Transverse colon (tissue), 4 donors: ENCODE measurements at regions not wholly inside any gene's neighbourhood (a gene's known extent, or its start where the extent isn't known, plus 50 kb on each side); places are given as distances from the start of the nearest gene placed in this dataset.
A peak's percentile ranks its signal among the peaks of the same experiment; 100 is the strongest.

ENCODE experiments used
- DNase-seq: peaks from one replicate; pipeline ENCODE4 v3.0.0-alpha.2; 2019
- H3K27ac ChIP-seq, 4 donors: fragments of 200-600 bp; sonication (generic); 2 replicates each; pipeline ENCODE4 v1.5.1; 2016 to 2018; ENCODE audit warnings: inconsistent platforms in 4 of 4
- H3K27me3 ChIP-seq: fragments of 200-600 bp; sonication (generic); 2 replicates; pipeline ENCODE4 v1.5.1; 2017; ENCODE audit warnings: inconsistent platforms
- H3K36me3 ChIP-seq, 4 donors: fragments of 200-600 bp; sonication (generic); 2 replicates each; pipeline ENCODE4 v1.5.1; 2017 to 2019; ENCODE audit warnings: inconsistent platforms in 4 of 4
- H3K4me1 ChIP-seq, 4 donors: fragments of 200-600 bp; sonication (generic); 2 replicates each; pipeline ENCODE4 v1.5.1; 2017 to 2020; ENCODE audit warnings: inconsistent platforms in 4 of 4
- H3K4me3 ChIP-seq, 4 donors: fragments of 200-600 bp; sonication (generic); 1 replicate in 1 of 4; 2 replicates in 3 of 4; pipeline versions ENCODE4 v1.5.1 to v1.6.1; 2017 to 2019; ENCODE audit warnings: inconsistent platforms in 4 of 4
- H3K9me3 ChIP-seq, 2 donors: fragments of 200-600 bp; sonication (generic); 2 replicates each; pipeline ENCODE4 v1.5.1; 2017 to 2019; ENCODE audit warnings: inconsistent platforms in 2 of 2
- EP300 ChIP-seq: sonication (generic); formaldehyde crosslinking; IDR thresholded peaks from one replicate; pipeline ENCODE4 v1.6.1; 2017; ENCODE audit warnings: antibody characterized with exemption, low read depth
- POLR2A ChIP-seq: fragments of 450-650 bp; IDR thresholded peaks from one replicate; pipeline ENCODE4 v1.6.1; 2016; ENCODE audit warnings: antibody characterized with exemption, mild to moderate bottlenecking, moderate library complexity
- POLR2AphosphoS5 ChIP-seq, 3 donors: sonication (generic); formaldehyde crosslinking; IDR thresholded peaks; one replicate each; pipeline ENCODE4 v1.6.1; 2016; ENCODE audit warnings: antibody characterized with exemption in 3 of 3
- WGBS, 2 donors: methylation state at CpG; one replicate each; pipeline ENCODE4 v1.1.5; 2018; ENCODE audit warnings: low coverage in 1 of 2; 5-methylcytosine and 5-hydroxymethylcytosine counted together
- in situ Hi-C, 4 donors: fragments of 200-750 bp; cut with MboI; loops; one replicate each; pipeline versions ENCODE4 v1.15.0 to v1.15.1; 2017; ENCODE audit warnings: low sequenced_read_pairs in 3 of 4, low pct_ligation_motif_present in 1 of 4, low pct_unique_long_range_greater_than_20kb in 1 of 4
- intact Hi-C: fragments of 100-400 bp; cut with DNase I; formaldehyde crosslinking; loops from one replicate; pipeline ENCODE4 v1.15.1; 2023; ENCODE audit warnings: low total_unique reads
- TF ChIP-seq, protein P1 (sequence below), 5 experiments: fragments of 200-600 bp in 3 of 5; fragments of 450-650 bp in 2 of 5; sonication (generic) in 3 of 5; IDR thresholded peaks; 1 replicate in 2 of 5; 2 replicates in 3 of 5; pipeline ENCODE4 v1.5.1; 2016 to 2017; ENCODE audit warnings: antibody characterized with exemption in 5 of 5, inconsistent platforms in 3 of 5, mild to moderate bottlenecking in 2 of 5, moderate library complexity in 1 of 5

DNA sequence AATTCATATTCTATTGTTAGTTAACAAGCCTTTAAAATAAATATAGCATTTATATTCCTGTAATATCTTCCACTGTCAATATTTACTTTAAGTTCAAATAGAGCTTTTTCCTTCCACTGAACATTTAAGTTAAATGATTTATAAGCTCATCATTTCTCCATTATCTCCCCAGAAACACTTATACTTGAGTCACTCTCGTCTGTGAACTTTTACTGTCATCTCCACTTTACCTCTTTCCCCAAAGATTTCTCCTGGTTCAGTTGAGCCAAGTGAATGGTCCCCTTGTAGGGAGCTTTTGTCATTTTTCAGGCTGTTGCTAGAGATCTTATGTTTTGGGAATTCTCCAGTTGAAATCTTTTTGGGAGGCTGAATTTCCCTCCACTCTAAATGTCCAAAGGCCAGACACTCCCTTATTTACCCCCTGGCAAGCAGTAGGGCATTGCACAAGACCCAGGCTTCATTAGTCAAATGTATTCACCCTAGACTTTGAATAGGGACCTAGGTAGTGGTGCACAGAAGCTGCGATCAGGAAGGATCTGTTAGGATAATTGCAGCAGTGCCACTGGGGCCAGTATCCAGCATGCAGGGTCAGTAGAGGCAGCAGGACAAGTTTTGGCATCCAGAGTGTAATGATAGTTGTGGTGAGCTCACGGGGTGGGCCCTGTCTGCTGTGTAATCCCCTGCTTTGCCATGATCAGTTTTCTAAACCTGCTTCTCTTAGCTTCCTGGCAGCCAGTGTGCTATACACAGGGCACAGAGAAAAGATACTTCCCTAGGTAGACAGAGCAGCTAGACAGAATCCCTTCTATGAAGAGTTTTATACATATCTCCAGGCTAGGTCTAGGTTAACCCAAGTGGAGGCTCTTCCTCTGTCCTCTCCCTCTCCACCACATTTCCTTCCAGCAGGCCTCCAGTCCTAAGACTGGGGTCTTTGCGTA lies 356.5 kb upstream of the SLCO3A1 start:
- no peaks in the 10 kb centered on the region for H3K36me3 ChIP-seq
- in situ Hi-C loops = no loop called here
- no peaks in the 10 kb centered on the region for H3K9me3 ChIP-seq
- TF ChIP-seq, protein P1, sequence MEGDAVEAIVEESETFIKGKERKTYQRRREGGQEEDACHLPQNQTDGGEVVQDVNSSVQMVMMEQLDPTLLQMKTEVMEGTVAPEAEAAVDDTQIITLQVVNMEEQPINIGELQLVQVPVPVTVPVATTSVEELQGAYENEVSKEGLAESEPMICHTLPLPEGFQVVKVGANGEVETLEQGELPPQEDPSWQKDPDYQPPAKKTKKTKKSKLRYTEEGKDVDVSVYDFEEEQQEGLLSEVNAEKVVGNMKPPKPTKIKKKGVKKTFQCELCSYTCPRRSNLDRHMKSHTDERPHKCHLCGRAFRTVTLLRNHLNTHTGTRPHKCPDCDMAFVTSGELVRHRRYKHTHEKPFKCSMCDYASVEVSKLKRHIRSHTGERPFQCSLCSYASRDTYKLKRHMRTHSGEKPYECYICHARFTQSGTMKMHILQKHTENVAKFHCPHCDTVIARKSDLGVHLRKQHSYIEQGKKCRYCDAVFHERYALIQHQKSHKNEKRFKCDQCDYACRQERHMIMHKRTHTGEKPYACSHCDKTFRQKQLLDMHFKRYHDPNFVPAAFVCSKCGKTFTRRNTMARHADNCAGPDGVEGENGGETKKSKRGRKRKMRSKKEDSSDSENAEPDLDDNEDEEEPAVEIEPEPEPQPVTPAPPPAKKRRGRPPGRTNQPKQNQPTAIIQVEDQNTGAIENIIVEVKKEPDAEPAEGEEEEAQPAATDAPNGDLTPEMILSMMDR (IDR thresholded peaks at IDR 0.05) = no peak
- peak in 1 of 3 donors; percentile 14 for TF ChIP-seq POLR2AphosphoS5 (IDR thresholded peaks at IDR 0.05)
- H3K27ac ChIP-seq = no peak overlapping the region
- no peaks in the 10 kb centered on the region for H3K27me3 ChIP-seq
- H3K4me3 ChIP-seq = no peak overlapping the region
- peak; percentile 44 for DNase-seq
- peaks cover 0 to 12% (median 5%) of the 10 kb centered on the region in 4 donors for H3K4me1 ChIP-seq
- 49 to 71% methylated on average over 2 to 4 of the region's 4 CpGs for WGBS, 2 donors
- intact Hi-C loops = no loop called here

DNA sequence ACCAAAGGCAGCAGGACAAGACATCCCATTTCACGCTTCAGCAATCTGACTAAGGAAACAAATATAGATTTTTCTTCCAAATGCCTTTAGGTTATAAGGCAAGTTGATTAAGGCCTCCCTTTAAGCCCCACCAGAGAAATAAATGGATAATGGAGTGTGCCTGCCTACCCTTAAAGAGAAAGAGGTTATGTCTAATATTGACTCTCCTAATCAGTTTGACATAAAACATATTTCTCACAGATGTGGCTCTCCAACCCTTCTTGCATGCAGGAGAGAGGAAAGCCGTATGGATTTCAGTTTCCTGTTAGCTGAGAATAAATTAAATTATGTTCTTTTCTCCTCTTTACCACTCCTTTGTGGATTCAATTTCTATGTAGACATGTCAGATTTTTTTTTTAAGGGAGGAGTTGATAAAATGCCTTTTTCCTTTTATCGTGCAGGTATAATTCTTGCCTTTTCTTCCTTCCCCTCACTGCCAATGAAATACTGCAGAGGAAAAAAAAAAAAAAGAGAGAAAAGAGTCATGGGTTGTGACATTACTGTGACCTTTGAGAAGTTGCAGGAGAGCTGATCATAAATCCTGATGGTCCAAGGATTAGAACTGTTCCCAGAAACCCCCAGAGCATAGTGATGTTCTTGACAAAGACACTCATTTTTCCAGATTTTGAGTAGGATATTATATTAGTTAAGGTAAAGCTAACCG lies 355.3 kb upstream of the SLCO3A1 start:
- intact Hi-C loops (no loop called here), in situ Hi-C loops (no loop called here)
- Histone ChIP-seq H3K4me1 (peaks cover 0 to 12% (median 5%) of the 10 kb centered on the region in 4 donors), H3K9me3 (no peaks in the 10 kb centered on the region), H3K4me3 (no peak overlapping the region), H3K36me3 (no peaks in the 10 kb centered on the region), H3K27me3 (no peaks in the 10 kb centered on the region), H3K27ac (no peak overlapping the region)
- no peak for DNase-seq
- TF ChIP-seq EP300 (no peak), POLR2AphosphoS5 (IDR thresholded peaks at IDR 0.05) (no peak), POLR2A (no peak)
- TF ChIP-seq, protein P1 (IDR thresholded peaks at IDR 0.05) = no peak
- WGBS, 2 donors = 68 to 76% methylated on average over 3 to 4 of the region's 4 CpGs

DNA sequence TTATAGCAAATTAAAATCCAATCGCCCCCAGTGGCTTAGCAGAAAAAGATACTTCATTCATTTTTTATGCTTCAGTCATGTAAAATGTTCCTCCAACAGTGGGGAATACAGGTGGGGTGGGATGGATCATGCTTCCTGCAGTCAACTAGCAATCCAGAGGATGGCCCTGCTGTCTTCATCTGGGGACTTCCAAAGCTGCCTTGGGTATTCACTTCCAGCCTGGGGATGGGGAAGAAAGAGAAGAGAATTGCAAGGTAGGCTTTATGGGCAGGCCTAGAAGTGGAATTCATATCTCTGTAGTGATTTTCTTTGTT lies 354.8 kb upstream of the SLCO3A1 start:
- no peak overlapping the region for H3K4me3 ChIP-seq
- in situ Hi-C loops (no loop called here), intact Hi-C loops (no loop called here)
- TF ChIP-seq, protein P1 (IDR thresholded peaks at IDR 0.05) = no peak
- TF ChIP-seq EP300 (no peak), POLR2A (no peak), POLR2AphosphoS5 (IDR thresholded peaks at IDR 0.05) (no peak)
- no peaks in the 10 kb centered on the region for H3K9me3 ChIP-seq
- no peak overlapping the region for H3K27ac ChIP-seq
- peaks cover 0 to 12% (median 5%) of the 10 kb centered on the region in 4 donors for H3K4me1 ChIP-seq
- H3K36me3 ChIP-seq = no peaks in the 10 kb centered on the region
- DNase-seq = no peak
- 85% methylated on average over 1 of the region's 1 CpG; no CpG with 5 or more reads in 1 of the 2 donors for WGBS, 2 donors
- H3K27me3 ChIP-seq = no peaks in the 10 kb centered on the region

DNA sequence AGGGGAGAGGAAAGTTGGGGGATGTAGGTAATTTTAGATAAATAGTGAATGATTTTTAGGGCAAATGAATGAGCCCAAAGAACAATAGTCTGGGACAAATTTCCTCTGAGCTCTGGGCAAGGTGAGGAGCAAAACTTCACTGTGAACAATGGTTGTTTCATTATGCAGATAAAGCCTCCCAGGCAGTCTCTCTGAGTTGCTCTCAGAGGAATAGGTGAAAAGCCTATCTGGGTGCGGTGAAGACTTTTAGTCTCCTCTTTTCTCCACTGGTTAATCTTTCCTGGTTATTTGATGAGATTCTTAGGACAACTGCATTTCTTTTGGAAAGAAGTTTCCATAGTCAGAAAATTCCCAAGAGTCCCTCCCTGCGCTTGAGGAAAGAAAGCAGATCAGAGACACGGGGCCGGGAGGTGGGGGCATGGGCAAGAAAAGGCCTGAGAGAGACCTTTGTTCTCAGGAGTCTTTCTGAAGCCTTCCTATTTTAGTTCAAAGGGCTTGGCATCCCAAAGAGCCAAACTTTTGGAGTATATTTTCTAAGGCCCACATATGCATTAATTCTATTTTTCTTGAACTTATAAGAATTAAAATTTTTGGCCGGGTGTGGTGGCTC lies 353.6 kb upstream of the SLCO3A1 start:
- Histone ChIP-seq H3K27ac (no peak overlapping the region), H3K36me3 (no peaks in the 10 kb centered on the region), H3K9me3 (no peaks in the 10 kb centered on the region), H3K4me1 (peaks cover 0 to 12% (median 5%) of the 10 kb centered on the region in 4 donors), H3K4me3 (no peak overlapping the region), H3K27me3 (no peaks in the 10 kb centered on the region)
- WGBS, 2 donors = 88 to 100% methylated on average over 3 to 5 of the region's 5 CpGs
- TF ChIP-seq POLR2A = no peak
- no peak for TF ChIP-seq EP300
- TF ChIP-seq, protein P1 (IDR thresholded peaks at IDR 0.05) = no peak
- TF ChIP-seq POLR2AphosphoS5 (IDR thresholded peaks at IDR 0.05) = no peak
- no peak for DNase-seq
- intact Hi-C loops (no loop called here), in situ Hi-C loops (no loop called here)
